22Rv1 (cell line): ENCODE measurements at regions not wholly inside any gene's neighbourhood (a gene's known extent, or its start where the extent isn't known, plus 50 kb on each side); places are given as distances from the start of the nearest gene placed in this dataset.

Experiments
- H3K27ac ChIP-seq: fragments of 450-650 bp; 2 replicates; pipeline ENCODE4 v1.5.1; 2017
- CTCF ChIP-seq: fragments of 450-650 bp; IDR thresholded peaks from 2 replicates; pipeline ENCODE4 v1.5.1; 2017; ENCODE audit warnings: mild to moderate bottlenecking
- ZFX ChIP-seq: fragments of 450-650 bp; IDR thresholded peaks from 2 replicates; pipeline ENCODE4 v1.6.1; 2017; ENCODE audit warnings: antibody characterized with exemption, borderline replicate concordance

GRCh38 chr20:60352596-60352995, 394.4 kb downstream of the CDH26 start:
- no peak for TF ChIP-seq CTCF
- no peak for TF ChIP-seq ZFX
- no peak overlapping the region for H3K27ac ChIP-seq

- no peak overlapping the region for H3K27ac ChIP-seq
- TF ChIP-seq ZFX: no peak
- TF ChIP-seq CTCF: no peak
Measured at GRCh38 chr20:60354024-60354580, 395.9 kb downstream of the CDH26 start.

GRCh38 chr20:60358101-60358500, 399.9 kb downstream of the CDH26 start:
- TF ChIP-seq ZFX: no peak
- TF ChIP-seq CTCF: no peak

GRCh38 chr20:60359010-60359409, 400.8 kb downstream of the CDH26 start:
- TF ChIP-seq ZFX: no peak
- no peak for TF ChIP-seq CTCF
- no peak overlapping the region for H3K27ac ChIP-seq

More at GRCh38 chr20:60358101-60358500, 399.9 kb downstream of the CDH26 start:
- H3K27ac ChIP-seq: no peak overlapping the region

- no peak overlapping the region for H3K27ac ChIP-seq
- no peak for TF ChIP-seq ZFX
- TF ChIP-seq CTCF: no peak
Measured at GRCh38 chr20:60361761-60362395, 403.7 kb downstream of the CDH26 start.

GRCh38 chr20:60362531-60362930, 404.3 kb downstream of the CDH26 start:
- TF ChIP-seq ZFX: no peak
- no peak for TF ChIP-seq CTCF
- H3K27ac ChIP-seq: no peak overlapping the region

- TF ChIP-seq CTCF (no peak), ZFX (no peak)
Measured at GRCh38 chr20:60363698-60364097, 405.5 kb downstream of the CDH26 start.

More at GRCh38 chr20:60363698-60364097, 405.5 kb downstream of the CDH26 start:
- H3K27ac ChIP-seq: no peak overlapping the region
